Renal cortex interstitium (tissue), 11 donors: ENCODE measurements at regions not wholly inside any gene's neighbourhood (a gene's known extent, or its start where the extent isn't known, plus 50 kb on each side); places are given as distances from the start of the nearest gene placed in this dataset.
A peak's percentile ranks its signal among the peaks of the same experiment; 100 is the strongest.
"Not testable (repeated sequence)": the region's sequence is repeated elsewhere in the genome, so short reads cannot be mapped to it uniquely, and the experiment has no call there.

Experiments
- DNase-seq, 11 donors: peaks; one replicate each; pipeline ENCODE4 v3.0.0-alpha.2; 2013; ENCODE audit warnings: low read depth in 9 of 11, low spot score in 4 of 11; ENCODE audit errors: extremely low read depth in 1 of 11

DNA sequence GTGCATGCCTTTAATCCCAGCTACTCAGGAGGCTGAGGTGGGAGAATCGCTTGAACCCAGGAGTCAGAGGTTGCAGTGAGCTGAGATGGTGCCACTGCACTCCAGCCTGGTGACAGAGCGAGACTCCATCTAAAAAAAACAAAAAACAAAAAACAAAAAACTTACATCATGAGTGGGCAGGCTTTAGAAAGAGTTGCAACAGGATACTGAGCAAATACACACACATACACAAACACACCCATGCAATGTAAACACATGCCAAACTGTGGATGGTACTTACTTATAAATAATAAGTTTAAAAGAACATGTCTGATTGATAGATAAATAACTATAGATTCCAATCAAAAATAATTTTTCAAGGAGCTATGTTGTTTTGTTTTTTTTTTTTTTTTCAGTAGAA, 481.7 kb upstream of the MARCKS start:
- DNase-seq, result not testable (repeated sequence)

DNA sequence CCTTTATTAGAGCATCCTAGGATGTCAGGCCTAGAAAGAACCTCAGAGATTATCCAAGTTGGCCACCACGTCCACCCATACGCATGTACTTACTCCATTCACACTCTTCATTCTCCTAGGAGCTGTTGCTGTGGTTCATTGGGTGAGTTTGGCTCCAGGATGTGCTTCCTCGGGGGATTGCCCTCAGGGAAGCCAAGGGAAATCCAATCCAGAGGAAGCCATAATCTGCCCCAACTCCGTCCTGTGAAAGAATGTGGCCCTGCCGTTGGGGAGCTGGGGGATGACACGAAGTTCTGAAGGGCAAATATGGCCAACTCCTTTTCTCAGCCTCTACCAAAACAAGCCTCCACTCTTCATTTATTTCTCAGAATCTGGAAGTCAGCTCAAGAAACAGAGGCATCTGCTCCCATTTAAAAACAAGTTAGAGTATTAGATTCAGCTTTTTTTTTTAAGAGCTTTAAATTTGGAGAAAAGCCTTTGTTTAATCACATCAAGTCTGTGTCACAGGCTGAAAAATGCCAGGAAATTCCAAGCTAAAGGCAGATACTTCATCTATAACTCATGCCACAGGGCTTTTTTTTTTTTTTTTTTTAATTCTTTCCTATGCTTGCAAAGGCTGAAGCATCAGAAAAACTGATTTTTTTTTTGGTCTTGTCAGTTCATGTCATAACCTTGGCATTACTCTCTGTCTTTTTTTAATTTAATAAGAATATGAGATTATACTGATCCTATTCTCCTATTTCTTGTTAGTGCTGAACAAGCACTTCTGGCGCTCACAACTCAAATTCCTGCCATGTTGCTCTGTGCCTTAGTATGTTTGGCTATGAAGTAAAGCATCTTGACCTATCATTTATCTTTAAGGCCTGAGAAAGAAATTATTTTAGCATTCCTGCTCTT, 480.9 kb upstream of the MARCKS start:
- no peak for DNase-seq

- no peak for DNase-seq
Measured at GRCh38 chr6:113376847-113377165, 480.3 kb upstream of the MARCKS start.

DNA sequence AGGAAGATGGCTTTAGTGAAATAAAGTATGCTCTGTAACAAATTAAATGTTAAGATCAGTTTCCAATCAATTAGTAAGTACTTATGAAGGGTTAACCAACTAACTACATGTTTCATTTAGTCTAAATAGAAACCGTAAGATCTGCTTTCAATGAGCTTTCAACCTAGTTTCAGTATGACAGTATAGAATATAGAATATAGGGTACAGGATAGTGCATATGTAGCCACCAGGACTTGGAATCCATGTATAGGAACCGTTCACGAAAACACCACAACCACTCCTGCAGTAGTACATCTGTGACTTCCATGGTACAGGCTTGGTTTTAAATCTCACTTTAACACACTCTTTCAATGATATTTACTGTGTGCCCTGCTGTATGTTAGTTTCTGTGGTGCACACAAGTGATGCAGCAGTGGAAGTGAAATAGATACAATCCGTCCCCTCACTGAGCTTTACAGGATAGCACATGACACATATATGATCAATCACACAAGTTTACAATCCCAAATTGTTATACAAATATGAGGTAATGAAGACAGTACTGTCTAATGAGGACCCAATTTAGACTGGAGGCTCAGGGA, 479.7 kb upstream of the MARCKS start:
- no peak for DNase-seq

- DNase-seq, result no peak
Measured at GRCh38 chr6:113380591-113380990, 476.6 kb upstream of the MARCKS start.

- no peak for DNase-seq
Measured at GRCh38 chr6:113381232-113381631, 475.9 kb upstream of the MARCKS start.

- DNase-seq, result no peak
Measured at GRCh38 chr6:113381959-113382358, 475.2 kb upstream of the MARCKS start.

DNA sequence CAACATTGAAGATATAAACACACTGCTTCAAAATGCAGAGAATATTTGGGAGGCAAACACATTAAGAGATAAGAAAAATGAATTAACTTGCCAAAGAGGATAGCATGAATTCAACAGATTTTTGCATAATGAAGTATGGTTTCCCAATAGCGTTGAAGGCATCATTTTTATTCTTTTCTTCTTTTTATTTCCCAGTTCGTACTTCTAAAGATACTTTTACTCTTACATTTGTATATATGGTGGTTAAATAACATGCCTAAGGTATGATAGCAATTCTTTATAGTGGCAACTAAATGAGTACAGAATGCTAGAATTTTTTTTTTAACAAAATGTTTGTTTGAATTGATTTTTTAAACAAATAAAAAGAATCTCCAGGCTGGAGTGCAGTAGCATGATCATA, 473.4 kb upstream of the MARCKS start:
- DNase-seq, result no peak

- no peak for DNase-seq
Measured at GRCh38 chr6:113385020-113385431, 472.1 kb upstream of the MARCKS start.

DNA sequence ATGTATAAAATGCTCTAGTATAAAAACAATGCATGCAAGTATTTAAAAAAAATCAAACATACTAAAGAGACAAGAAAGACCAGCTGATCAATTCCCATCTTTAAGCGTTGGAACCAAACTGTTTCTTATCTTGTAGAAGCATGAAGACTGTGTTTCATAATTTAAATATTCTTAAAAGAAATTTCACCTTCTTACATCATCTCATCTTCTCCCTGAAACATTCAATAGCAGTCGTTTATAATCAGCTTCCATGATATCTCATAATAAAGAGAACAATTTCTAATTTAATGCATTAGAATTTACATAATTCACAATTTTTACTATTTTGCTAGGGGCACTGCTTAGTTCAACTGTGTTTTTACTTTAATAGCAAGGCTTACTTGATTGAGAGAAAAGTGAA, 468.1 kb upstream of the MARCKS start:
- no peak for DNase-seq

DNA sequence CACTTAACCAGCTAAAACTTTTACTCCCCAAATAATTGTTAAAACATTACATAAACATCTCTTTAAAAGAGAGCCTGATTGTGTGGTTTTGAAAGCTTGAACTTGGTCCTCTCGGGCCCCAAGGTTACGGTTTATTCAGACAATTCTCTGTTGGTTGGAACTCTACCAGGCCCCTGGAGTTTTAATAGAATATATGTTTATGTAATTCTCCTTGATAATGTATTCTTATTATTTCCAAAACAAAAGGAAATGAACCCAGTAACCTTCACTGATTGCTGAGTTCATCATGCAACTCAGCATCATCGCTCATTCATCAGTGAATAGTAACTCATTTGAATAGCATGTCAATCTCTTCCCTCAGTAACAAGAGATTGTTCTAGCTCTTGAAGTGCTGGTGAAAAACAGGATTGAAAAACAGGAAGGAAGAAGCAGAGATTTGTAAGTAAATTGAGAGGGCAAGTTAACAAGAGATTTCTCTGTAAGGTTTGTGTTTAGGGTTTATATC, 464.5 kb upstream of the MARCKS start:
- no peak for DNase-seq

DNA sequence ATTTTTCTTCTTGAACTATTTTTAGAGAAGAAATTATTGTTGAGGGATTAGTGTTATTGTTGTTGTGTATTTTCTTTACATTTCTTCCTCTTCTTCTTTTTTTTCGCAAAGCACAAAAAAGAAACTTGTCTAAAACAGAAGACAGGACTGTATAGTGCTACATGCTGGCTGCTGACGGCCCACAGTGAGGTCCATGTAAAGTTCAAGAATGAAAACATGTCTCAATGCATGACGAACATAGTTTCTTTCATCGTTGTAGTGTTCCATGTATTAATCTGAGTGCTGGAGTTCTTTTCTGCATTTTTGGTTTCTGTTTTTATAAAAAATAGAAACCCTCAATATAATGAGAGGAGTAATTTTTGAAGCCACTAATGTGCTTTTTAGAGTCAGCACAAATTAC, 462.9 kb upstream of the MARCKS start:
- no peak for DNase-seq

GRCh38 chr6:113394729-113395128, 462.4 kb upstream of the MARCKS start:
- no peak for DNase-seq

GRCh38 chr6:113396730-113397129, 460.4 kb upstream of the MARCKS start:
- DNase-seq, result no peak

- no peak for DNase-seq
Measured at GRCh38 chr6:113397236-113397635, 459.9 kb upstream of the MARCKS start.

- DNase-seq, result no peak
Measured at GRCh38 chr6:113401231-113401630, 455.9 kb upstream of the MARCKS start.

DNA sequence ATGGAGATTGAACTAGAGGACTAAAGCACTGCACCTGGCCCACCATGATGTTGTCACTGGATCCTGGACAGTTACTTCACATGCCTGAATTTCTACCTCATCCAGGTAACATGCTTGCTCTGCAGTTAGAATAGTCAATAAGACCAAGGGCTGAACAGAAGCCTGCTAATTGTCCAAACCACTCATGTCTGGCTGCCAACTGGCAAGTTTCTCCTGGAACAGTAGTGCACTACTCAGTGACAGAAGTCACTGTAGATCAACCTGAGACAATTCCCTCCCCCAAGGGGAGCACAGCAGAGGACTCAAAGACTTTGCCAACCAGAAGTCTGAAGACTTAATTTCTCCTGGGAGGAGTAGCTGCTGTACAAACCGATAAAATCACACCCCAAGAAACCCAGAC, 454.6 kb upstream of the MARCKS start:
- no peak for DNase-seq

DNA sequence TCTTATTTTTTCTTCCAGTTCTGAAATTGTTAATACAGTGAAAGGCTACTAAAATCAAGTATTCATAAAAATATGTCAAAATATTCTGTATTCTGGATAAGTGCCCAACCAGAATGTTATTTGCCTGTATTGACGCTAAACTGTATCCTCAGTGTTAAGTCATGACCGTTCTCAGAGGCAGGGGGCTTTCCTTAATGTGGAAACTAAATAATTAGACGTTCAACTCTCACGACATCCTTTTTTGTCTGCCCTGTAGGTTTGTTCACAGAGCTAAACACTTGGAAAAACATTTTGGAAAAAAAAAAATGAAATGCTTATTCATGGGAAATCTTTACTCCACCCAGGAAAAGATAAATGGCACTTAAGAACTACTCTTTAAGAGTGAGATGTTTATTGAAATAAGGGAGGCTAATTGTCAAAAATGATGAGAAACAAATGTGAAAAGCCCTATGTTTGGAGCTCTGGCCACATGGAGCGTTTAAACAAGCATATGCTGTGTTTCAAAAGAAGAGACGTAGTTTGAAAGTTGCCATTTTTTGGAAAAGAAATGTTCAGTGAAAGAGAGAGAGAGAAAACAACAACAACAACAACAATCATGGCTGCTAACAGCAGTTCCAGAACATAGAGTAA, 453.1 kb upstream of the MARCKS start:
- peak in 10 of 11 donors; percentile 21 to 66 (median 38) for DNase-seq

DNA sequence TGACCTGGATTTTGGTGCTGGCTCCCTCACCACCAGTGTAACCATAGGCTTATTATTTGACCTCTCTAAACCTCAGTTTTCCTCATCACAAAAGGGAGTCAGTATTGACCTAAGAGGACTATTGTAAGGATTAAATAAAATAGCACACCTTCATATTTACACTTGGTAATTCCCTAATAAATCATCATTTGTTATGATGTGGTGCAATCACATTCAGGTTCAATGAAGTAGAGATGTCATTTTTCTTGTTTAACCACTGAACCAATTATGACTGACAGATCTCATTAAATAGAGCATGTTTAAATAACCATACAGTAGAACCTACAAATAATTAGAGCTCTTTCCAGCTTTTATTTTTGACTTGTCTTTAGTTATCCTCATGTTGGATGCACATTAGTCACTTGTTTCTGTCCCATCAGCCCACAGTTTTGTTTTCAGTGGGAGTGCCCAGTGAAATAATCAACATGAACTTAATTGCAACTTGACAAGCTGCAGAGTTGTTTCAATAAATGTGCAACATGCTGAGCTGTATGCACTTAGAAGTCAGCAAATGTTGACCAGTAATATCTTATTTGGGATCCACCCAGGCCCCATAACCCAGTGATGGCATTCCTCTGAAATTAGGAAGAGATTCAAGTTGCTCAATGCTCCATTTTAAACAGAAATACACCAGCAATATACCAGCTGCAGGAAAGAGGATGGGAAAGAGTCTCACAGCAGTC, 451.7 kb upstream of the MARCKS start:
- DNase-seq, result no peak
